HL-60 (cell line): ENCODE measurements at regions not wholly inside any gene's neighbourhood (a gene's known extent, or its start where the extent isn't known, plus 50 kb on each side); places are given as distances from the start of the nearest gene placed in this dataset.

ENCODE experiments used
- GABPA ChIP-seq: IDR thresholded peaks from 2 replicates; pipeline ENCODE4 v1.6.1; 2012; ENCODE audit warnings: low read depth
- POLR2AphosphoS5 ChIP-seq: IDR thresholded peaks from 2 replicates; pipeline ENCODE4 v1.6.1; 2012; ENCODE audit warnings: low read depth
- SPI1 ChIP-seq: IDR thresholded peaks from 2 replicates; pipeline ENCODE4 v1.6.1; 2012; ENCODE audit warnings: low read depth, mild to moderate bottlenecking, borderline replicate concordance
- TF ChIP-seq, protein P1 (sequence below): IDR thresholded peaks from one replicate; pipeline ENCODE4 v1.5.1; 2011; ENCODE audit warnings: low read length, control low read depth, inconsistent platforms; ENCODE audit not compliant: insufficient read depth
- TF ChIP-seq, protein P2 (sequence below): IDR thresholded peaks from 2 replicates; pipeline ENCODE4 v1.6.1; 2012; ENCODE audit warnings: low read depth; ENCODE audit not compliant: insufficient replicate concordance

DNA sequence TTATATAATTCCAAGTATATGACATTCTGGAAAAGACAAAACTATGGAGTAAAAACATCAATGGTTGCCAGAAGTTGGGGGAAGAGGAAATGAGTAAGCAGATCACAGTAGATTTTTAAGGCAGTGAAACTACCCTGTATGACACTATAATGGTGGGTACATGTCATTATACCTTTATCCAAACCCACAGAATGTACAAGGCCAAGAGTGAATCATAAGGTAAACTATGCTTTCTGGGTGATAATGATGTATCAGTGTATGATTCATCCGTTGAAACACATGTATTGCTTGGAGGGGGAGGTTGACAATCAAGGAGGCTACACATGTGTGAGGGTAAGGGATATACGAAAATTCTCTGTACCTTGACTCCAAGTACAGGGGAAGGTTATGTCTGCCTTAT is 862.7 kb downstream of the PLA2G4A start:
- TF ChIP-seq, protein P1, sequence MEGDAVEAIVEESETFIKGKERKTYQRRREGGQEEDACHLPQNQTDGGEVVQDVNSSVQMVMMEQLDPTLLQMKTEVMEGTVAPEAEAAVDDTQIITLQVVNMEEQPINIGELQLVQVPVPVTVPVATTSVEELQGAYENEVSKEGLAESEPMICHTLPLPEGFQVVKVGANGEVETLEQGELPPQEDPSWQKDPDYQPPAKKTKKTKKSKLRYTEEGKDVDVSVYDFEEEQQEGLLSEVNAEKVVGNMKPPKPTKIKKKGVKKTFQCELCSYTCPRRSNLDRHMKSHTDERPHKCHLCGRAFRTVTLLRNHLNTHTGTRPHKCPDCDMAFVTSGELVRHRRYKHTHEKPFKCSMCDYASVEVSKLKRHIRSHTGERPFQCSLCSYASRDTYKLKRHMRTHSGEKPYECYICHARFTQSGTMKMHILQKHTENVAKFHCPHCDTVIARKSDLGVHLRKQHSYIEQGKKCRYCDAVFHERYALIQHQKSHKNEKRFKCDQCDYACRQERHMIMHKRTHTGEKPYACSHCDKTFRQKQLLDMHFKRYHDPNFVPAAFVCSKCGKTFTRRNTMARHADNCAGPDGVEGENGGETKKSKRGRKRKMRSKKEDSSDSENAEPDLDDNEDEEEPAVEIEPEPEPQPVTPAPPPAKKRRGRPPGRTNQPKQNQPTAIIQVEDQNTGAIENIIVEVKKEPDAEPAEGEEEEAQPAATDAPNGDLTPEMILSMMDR: no peak
- TF ChIP-seq POLR2AphosphoS5: no peak
- no peak for TF ChIP-seq SPI1
- TF ChIP-seq, protein P2, sequence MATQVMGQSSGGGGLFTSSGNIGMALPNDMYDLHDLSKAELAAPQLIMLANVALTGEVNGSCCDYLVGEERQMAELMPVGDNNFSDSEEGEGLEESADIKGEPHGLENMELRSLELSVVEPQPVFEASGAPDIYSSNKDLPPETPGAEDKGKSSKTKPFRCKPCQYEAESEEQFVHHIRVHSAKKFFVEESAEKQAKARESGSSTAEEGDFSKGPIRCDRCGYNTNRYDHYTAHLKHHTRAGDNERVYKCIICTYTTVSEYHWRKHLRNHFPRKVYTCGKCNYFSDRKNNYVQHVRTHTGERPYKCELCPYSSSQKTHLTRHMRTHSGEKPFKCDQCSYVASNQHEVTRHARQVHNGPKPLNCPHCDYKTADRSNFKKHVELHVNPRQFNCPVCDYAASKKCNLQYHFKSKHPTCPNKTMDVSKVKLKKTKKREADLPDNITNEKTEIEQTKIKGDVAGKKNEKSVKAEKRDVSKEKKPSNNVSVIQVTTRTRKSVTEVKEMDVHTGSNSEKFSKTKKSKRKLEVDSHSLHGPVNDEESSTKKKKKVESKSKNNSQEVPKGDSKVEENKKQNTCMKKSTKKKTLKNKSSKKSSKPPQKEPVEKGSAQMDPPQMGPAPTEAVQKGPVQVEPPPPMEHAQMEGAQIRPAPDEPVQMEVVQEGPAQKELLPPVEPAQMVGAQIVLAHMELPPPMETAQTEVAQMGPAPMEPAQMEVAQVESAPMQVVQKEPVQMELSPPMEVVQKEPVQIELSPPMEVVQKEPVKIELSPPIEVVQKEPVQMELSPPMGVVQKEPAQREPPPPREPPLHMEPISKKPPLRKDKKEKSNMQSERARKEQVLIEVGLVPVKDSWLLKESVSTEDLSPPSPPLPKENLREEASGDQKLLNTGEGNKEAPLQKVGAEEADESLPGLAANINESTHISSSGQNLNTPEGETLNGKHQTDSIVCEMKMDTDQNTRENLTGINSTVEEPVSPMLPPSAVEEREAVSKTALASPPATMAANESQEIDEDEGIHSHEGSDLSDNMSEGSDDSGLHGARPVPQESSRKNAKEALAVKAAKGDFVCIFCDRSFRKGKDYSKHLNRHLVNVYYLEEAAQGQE: no peak
- TF ChIP-seq GABPA: no peak
